GM21825 (cell line): ENCODE measurements at regions not wholly inside any gene's neighbourhood (a gene's known extent, or its start where the extent isn't known, plus 50 kb on each side); places are given as distances from the start of the nearest gene placed in this dataset.
"Not testable (repeated sequence)": the region's sequence is repeated elsewhere in the genome, so short reads cannot be mapped to it uniquely, and the experiment has no call there.

Experiments
- ATAC-seq: cut with Tn5 transposase; IDR thresholded peaks from one replicate; pipeline ENCODE4 v1.9.1; 2021; ENCODE audit warnings: mild to moderate bottlenecking, moderate library complexity; ENCODE audit not compliant: unreplicated experiment

- no peak for ATAC-seq
Measured at GRCh38 chr14:66315548-66315947, 170.6 kb upstream of the CCDC196 start.

GRCh38 chr14:66322564-66322963, 163.6 kb upstream of the CCDC196 start:
- no peak for ATAC-seq

GRCh38 chr14:66330228-66330627, 155.9 kb upstream of the CCDC196 start:
- ATAC-seq: no peak

GRCh38 chr14:66330916-66331315, 155.3 kb upstream of the CCDC196 start:
- no peak for ATAC-seq

GRCh38 chr14:66333293-66333692, 152.9 kb upstream of the CCDC196 start:
- not testable (repeated sequence) for ATAC-seq

- ATAC-seq: no peak
Measured at GRCh38 chr14:66341239-66341638, 144.9 kb upstream of the CCDC196 start.

- ATAC-seq: no peak
Measured at GRCh38 chr14:66345986-66346385, 140.2 kb upstream of the CCDC196 start.

- ATAC-seq: no peak
Measured at GRCh38 chr14:66351310-66351709, 134.9 kb upstream of the CCDC196 start.

- ATAC-seq: no peak
Measured at GRCh38 chr14:66359500-66359899, 126.7 kb upstream of the CCDC196 start.

GRCh38 chr14:66360366-66360926, 125.7 kb upstream of the CCDC196 start:
- no peak for ATAC-seq

- ATAC-seq: no peak
Measured at GRCh38 chr14:66361013-66361412, 125.2 kb upstream of the CCDC196 start.

GRCh38 chr14:66365388-66365787, 120.8 kb upstream of the CCDC196 start:
- ATAC-seq: no peak

- ATAC-seq: no peak
Measured at GRCh38 chr14:66369157-66369697, 116.9 kb upstream of the CCDC196 start.

GRCh38 chr14:66371776-66372175, 114.4 kb upstream of the CCDC196 start:
- ATAC-seq: no peak

- no peak for ATAC-seq
Measured at GRCh38 chr14:66375046-66375964, 110.9 kb upstream of the CCDC196 start.

- no peak for ATAC-seq
Measured at GRCh38 chr14:66377574-66377973, 108.6 kb upstream of the CCDC196 start.

- ATAC-seq: no peak
Measured at GRCh38 chr14:66378712-66379505, 107.3 kb upstream of the CCDC196 start.

- ATAC-seq: no peak
Measured at GRCh38 chr14:66380143-66380542, 106.0 kb upstream of the CCDC196 start.

- no peak for ATAC-seq
Measured at GRCh38 chr14:66381755-66382154, 104.4 kb upstream of the CCDC196 start.

- ATAC-seq: no peak
Measured at GRCh38 chr14:66383257-66383656, 102.9 kb upstream of the CCDC196 start.

GRCh38 chr14:66383771-66384170, 102.4 kb upstream of the CCDC196 start:
- ATAC-seq: no peak
